Keratinocyte (primary cell): ENCODE measurements at regions not wholly inside any gene's neighbourhood (a gene's known extent, or its start where the extent isn't known, plus 50 kb on each side); places are given as distances from the start of the nearest gene placed in this dataset.

ENCODE experiments used
- DNase-seq: peaks from one replicate; pipeline ENCODE4 v3.0.0-alpha.2; 2011; ENCODE audit warnings: low read depth, missing footprints, low spot score
- FAIRE-seq: peaks from 2 replicates; lab custom pipeline; 2011; peaks lifted over from hg19 to GRCh38; lab: Jason Lieb, UNC
- H2AFZ ChIP-seq: 2 replicates; pipeline ENCODE4 v1.6.0; 2012; ENCODE audit warnings: low read length, control low read depth, inconsistent platforms; ENCODE audit not compliant: control insufficient read depth
- H3K27ac ChIP-seq: 2 replicates; pipeline ENCODE4 v1.5.1; 2011; ENCODE audit warnings: low read length; ENCODE audit not compliant: control insufficient read depth, insufficient read depth
- H3K27me3 ChIP-seq: 3 replicates; pipeline ENCODE4 v1.6.0; 2011; ENCODE audit warnings: low read length; ENCODE audit not compliant: control insufficient read depth, insufficient read depth; ENCODE audit errors: extremely low read depth
- H3K36me3 ChIP-seq, 2 experiments: 2 replicates in 1 of 2; 3 replicates in 1 of 2; pipeline ENCODE4 v1.5.1; 2011; ENCODE audit warnings: low read length in 2 of 2, mild to moderate bottlenecking in 1 of 2; ENCODE audit not compliant: control insufficient read depth in 2 of 2, insufficient read depth in 2 of 2; ENCODE audit errors: extremely low read depth in 1 of 2
- H3K4me1 ChIP-seq: 3 replicates; pipeline ENCODE4 v1.5.1; 2011; ENCODE audit warnings: low read length; ENCODE audit not compliant: control insufficient read depth, insufficient read depth; ENCODE audit errors: extremely low read depth
- H3K4me2 ChIP-seq: 3 replicates; pipeline ENCODE4 v1.6.0; 2011; ENCODE audit warnings: low read depth, low read length; ENCODE audit not compliant: control insufficient read depth, insufficient read depth; ENCODE audit errors: extremely low read depth
- H3K4me3 ChIP-seq, 3 experiments: fragments of 200-600 bp in 1 of 3; sonication (generic) in 1 of 3; 2 replicates in 2 of 3; 3 replicates in 1 of 3; pipeline ENCODE4 v1.5.1; 2011 to 2016; ENCODE audit warnings: low read length in 3 of 3, mild to moderate bottlenecking in 3 of 3, control low read depth in 2 of 3, inconsistent platforms in 1 of 3, low read depth in 1 of 3, mixed read lengths in 1 of 3, mixed run types in 1 of 3, moderate library complexity in 1 of 3; ENCODE audit not compliant: control insufficient read depth in 2 of 3, insufficient read depth in 2 of 3; ENCODE audit errors: extremely low read depth in 1 of 3
- H3K79me2 ChIP-seq: 2 replicates; pipeline ENCODE4 v1.6.0; 2012; ENCODE audit warnings: low read length; ENCODE audit not compliant: control insufficient read depth, insufficient read depth
- H3K9ac ChIP-seq: 3 replicates; pipeline ENCODE4 v1.6.0; 2011; ENCODE audit warnings: low read length; ENCODE audit not compliant: control insufficient read depth, insufficient read depth; ENCODE audit errors: extremely low read depth
- H3K9me1 ChIP-seq: 3 replicates; pipeline ENCODE4 v1.6.0; 2011; ENCODE audit warnings: low read length; ENCODE audit not compliant: control insufficient read depth, insufficient read depth; ENCODE audit errors: extremely low read depth
- H3K9me3 ChIP-seq: 2 replicates; pipeline ENCODE4 v1.5.1; 2012; ENCODE audit warnings: low read depth, low read length; ENCODE audit not compliant: control insufficient read depth
- H4K20me1 ChIP-seq: 3 replicates; pipeline ENCODE4 v1.6.0; 2011; ENCODE audit warnings: low read length; ENCODE audit not compliant: control insufficient read depth, insufficient read depth; ENCODE audit errors: extremely low read depth
- CTCF ChIP-seq, 3 experiments: IDR thresholded peaks in 1 of 3; conservative IDR thresholded peaks in 1 of 3; optimal IDR thresholded peaks in 1 of 3; 2 replicates in 2 of 3; 3 replicates in 1 of 3; pipeline versions ENCODE3 to v1.5.1; 2011; ENCODE audit warnings: low read length in 3 of 3, mild to moderate bottlenecking in 3 of 3, moderate library complexity in 2 of 3, control low read depth in 1 of 3, inconsistent platforms in 1 of 3; ENCODE audit not compliant: insufficient read depth in 2 of 3; ENCODE audit errors: extremely low read depth in 1 of 3
- EZH2 ChIP-seq: IDR thresholded peaks from one replicate; pipeline ENCODE4 v1.6.1; 2012; ENCODE audit warnings: inconsistent platforms, mild to moderate bottlenecking, low read length, moderate library complexity
- dilution Hi-C: fragments of 300-500 bp; cut with MboI; formaldehyde crosslinking; loops from one replicate; pipeline ENCODE4 v1.7.0; 2020; ENCODE audit warnings: low sequenced_read_pairs; ENCODE audit not compliant: extremely low pct_ligation_motif_present

- Histone ChIP-seq H3K36me3 (no peaks in the 10 kb centered on the region), H2AFZ (no peak overlapping the region), H3K9me3 (no peaks in the 10 kb centered on the region), H3K9me1 (no peaks in the 10 kb centered on the region), H3K79me2 (no peaks in the 10 kb centered on the region), H3K4me3 (no peak overlapping the region), H3K27me3 (no peaks in the 10 kb centered on the region), H4K20me1 (no peaks in the 10 kb centered on the region), H3K4me1 (peaks cover 13% of the 10 kb centered on the region), H3K9ac (no peak overlapping the region), H3K27ac (no peak overlapping the region), H3K4me2 (no peak overlapping the region)
- TF ChIP-seq CTCF (optimal IDR thresholded peaks at IDR 0.05 in 1 of 3, IDR thresholded peaks at IDR 0.05 in 1 of 3, conservative IDR thresholded peaks at IDR 0.05 in 1 of 3; ENCODE audit: extremely low read depth in 1 of 3, insufficient read depth in 2 of 3, low read length in 3 of 3) (no peak), EZH2 (no peak)
- FAIRE-seq = no peak
- no peak for DNase-seq
- dilution Hi-C loops = no loop called here
These were observed 355.0 kb upstream of the SEMA6D start for GRCh38 chr15:47362118-47362905.

GRCh38 chr15:47363653-47364052, 353.7 kb upstream of the SEMA6D start:
- Histone ChIP-seq H4K20me1 (no peaks in the 10 kb centered on the region), H3K4me3 (no peak overlapping the region), H3K4me2 (no peak overlapping the region), H3K9me3 (no peaks in the 10 kb centered on the region), H3K36me3 (no peaks in the 10 kb centered on the region), H3K27ac (no peak overlapping the region), H3K4me1 (peaks cover 11% of the 10 kb centered on the region), H3K79me2 (no peaks in the 10 kb centered on the region), H3K9me1 (no peaks in the 10 kb centered on the region), H3K27me3 (no peaks in the 10 kb centered on the region), H3K9ac (no peak overlapping the region), H2AFZ (no peak overlapping the region)
- FAIRE-seq (no peak), DNase-seq (no peak)
- TF ChIP-seq CTCF (optimal IDR thresholded peaks at IDR 0.05 in 1 of 3, IDR thresholded peaks at IDR 0.05 in 1 of 3, conservative IDR thresholded peaks at IDR 0.05 in 1 of 3; ENCODE audit: extremely low read depth in 1 of 3, insufficient read depth in 2 of 3, low read length in 3 of 3) (no peak), EZH2 (no peak)
- dilution Hi-C loops = no loop called here
